HepG2 (cell line): ENCODE measurements at regions not wholly inside any gene's neighbourhood (a gene's known extent, or its start where the extent isn't known, plus 50 kb on each side); places are given as distances from the start of the nearest gene placed in this dataset.

Experiments
- SP2 ChIP-seq: sonication (generic); formaldehyde crosslinking; IDR thresholded peaks from 2 replicates; pipeline ENCODE4 v1.5.1; 2020; ENCODE audit warnings: mild to moderate bottlenecking, missing genetic modification reagents
- ZNF782 ChIP-seq: sonication (generic); formaldehyde crosslinking; IDR thresholded peaks from 2 replicates; pipeline ENCODE4 v1.4.0; 2020; ENCODE audit warnings: missing genetic modification reagents, mild to moderate bottlenecking, borderline replicate concordance

GRCh38 chrX:56366901-56367300 lies 134.7 kb downstream of the KLF8 start:
- TF ChIP-seq ZNF782 (CRISPR knock-in tag) (no peak), SP2 (CRISPR knock-in tag) (no peak)
